ENCODE measurements at regions not wholly inside any gene's neighbourhood (a gene's known extent, or its start where the extent isn't known, plus 50 kb on each side); places are given as distances from the start of the nearest gene placed in this dataset.
A peak's percentile ranks its signal among the peaks of the same experiment; 100 is the strongest.
"Not testable (repeated sequence)": the region's sequence is repeated elsewhere in the genome, so short reads cannot be mapped to it uniquely, and the experiment has no call there.

- DNase-seq (no peak), ATAC-seq (no peak)
- Histone ChIP-seq H3K27me3 (ENCODE audit: insufficient read depth in 3 of 3, low read length in 2 of 3) (no peaks in the 10 kb centered on the region), H3K4me1 (no peaks in the 10 kb centered on the region), H3K9me3 (no peaks in the 10 kb centered on the region), H3K27ac (no peak overlapping the region), H3K36me3 (ENCODE audit: insufficient read depth in 1 of 2, low read depth in 1 of 2) (no peaks in the 10 kb centered on the region), H3K4me3 (no peak overlapping the region)
- intact Hi-C loops (cut with DNase I) = no loop called here
- no peak for TF ChIP-seq CTCF (IDR thresholded peaks at IDR 0.05)
Measured at GRCh38 chr20:25761596-25761995, 64.9 kb upstream of the ZNF337 start.

GRCh38 chr20:25761046-25761445 is 64.4 kb upstream of the ZNF337 start:
- DNase-seq; H3K4me1 ChIP-seq; H3K9me3 ChIP-seq; H3K27me3 ChIP-seq (ENCODE audit: insufficient read depth in 3 of 3, low read length in 2 of 3); ATAC-seq; H3K36me3 ChIP-seq (ENCODE audit: insufficient read depth in 1 of 2, low read depth in 1 of 2); H3K4me3 ChIP-seq; intact Hi-C loops (cut with DNase I); H3K27ac ChIP-seq: not testable (repeated sequence)
- 70 to 76% (median 72%) methylated on average over 2 of the region's 2 CpGs for WGBS, 3 donors

GRCh38 chr20:25750765-25751696 is 54.4 kb upstream of the ZNF337 start:
- ATAC-seq = peak; percentile 74 to 99 (median 88)
- 26 to 38% (median 36%) methylated on average over 33 to 36 of the region's 36 CpGs for WGBS, 3 donors
- H3K9me3 ChIP-seq = no peaks in the 10 kb centered on the region
- no peaks in the 10 kb centered on the region for H3K4me1 ChIP-seq
- intact Hi-C loops (cut with DNase I) = no loop called here
- no peak overlapping the region for H3K27ac ChIP-seq
- H3K27me3 ChIP-seq (ENCODE audit: insufficient read depth in 3 of 3, low read length in 2 of 3) = no peaks in the 10 kb centered on the region
- peak overlapping the region; percentile 57 for H3K4me3 ChIP-seq
- H3K36me3 ChIP-seq (ENCODE audit: insufficient read depth in 1 of 2, low read depth in 1 of 2) = no peaks in the 10 kb centered on the region
- DNase-seq = peak; percentile 30 to 72
- TF ChIP-seq CTCF (IDR thresholded peaks at IDR 0.05) = no peak

GRCh38 chr20:25750220-25750764 is 53.6 kb upstream of the ZNF337 start:
- DNase-seq = no peak
- ATAC-seq = peak in 1 of 4 donors; percentile 26
- H3K36me3 ChIP-seq (ENCODE audit: insufficient read depth in 1 of 2, low read depth in 1 of 2) = no peaks in the 10 kb centered on the region
- WGBS, 3 donors = 88 to 89% (median 89%) methylated on average over 9 of the region's 9 CpGs
- intact Hi-C loops (cut with DNase I) = no loop called here
- H3K4me1 ChIP-seq = no peaks in the 10 kb centered on the region
- no peaks in the 10 kb centered on the region for H3K9me3 ChIP-seq
- H3K27me3 ChIP-seq (ENCODE audit: insufficient read depth in 3 of 3, low read length in 2 of 3) = no peaks in the 10 kb centered on the region
- no peak for TF ChIP-seq CTCF (IDR thresholded peaks at IDR 0.05)
- peak overlapping the region; percentile 57 for H3K4me3 ChIP-seq
- no peak overlapping the region for H3K27ac ChIP-seq

- H3K4me3 ChIP-seq = no peak overlapping the region
- H3K4me1 ChIP-seq = no peaks in the 10 kb centered on the region
- no peak for DNase-seq
- no peak for ATAC-seq
- no peaks in the 10 kb centered on the region for H3K36me3 ChIP-seq (ENCODE audit: insufficient read depth in 1 of 2, low read depth in 1 of 2)
- H3K27ac ChIP-seq = no peak overlapping the region
- no peaks in the 10 kb centered on the region for H3K27me3 ChIP-seq (ENCODE audit: insufficient read depth in 3 of 3, low read length in 2 of 3)
- 86 to 91% (median 90%) methylated on average over 4 of the region's 4 CpGs for WGBS, 3 donors
- TF ChIP-seq CTCF (IDR thresholded peaks at IDR 0.05) = no peak
- no peaks in the 10 kb centered on the region for H3K9me3 ChIP-seq
- intact Hi-C loops (cut with DNase I) = no loop called here
Measured at GRCh38 chr20:25749649-25750048, 53.0 kb upstream of the ZNF337 start.
